Astrocyte (in vitro differentiated cells and primary cell): ENCODE measurements at regions not wholly inside any gene's neighbourhood (a gene's known extent, or its start where the extent isn't known, plus 50 kb on each side); places are given as distances from the start of the nearest gene placed in this dataset.

ENCODE experiments used
- DNase-seq: peaks from one replicate; pipeline ENCODE4 v3.0.0-alpha.2; 2010; ENCODE audit warnings: low read depth
- FAIRE-seq: peaks from 2 replicates; lab custom pipeline; 2011; peaks lifted over from hg19 to GRCh38; lab: Jason Lieb, UNC
- H2AFZ ChIP-seq: 2 replicates; pipeline ENCODE4 v1.6.0; 2012; ENCODE audit warnings: low read depth, low read length, inconsistent platforms
- H3K27ac ChIP-seq: 2 replicates; pipeline ENCODE4 v1.5.1; 2011; ENCODE audit warnings: low read depth, low read length, inconsistent platforms
- H3K27me3 ChIP-seq: 2 replicates; pipeline ENCODE4 v1.6.0; 2011; ENCODE audit warnings: low read length, inconsistent platforms; ENCODE audit not compliant: insufficient read depth
- H3K36me3 ChIP-seq: 2 replicates; pipeline ENCODE4 v1.5.1; 2011; ENCODE audit warnings: low read length, inconsistent platforms; ENCODE audit not compliant: insufficient read depth
- H3K4me1 ChIP-seq: 2 replicates; pipeline ENCODE4 v1.5.1; 2011; ENCODE audit warnings: low read length, inconsistent platforms; ENCODE audit not compliant: insufficient read depth
- H3K4me2 ChIP-seq: 2 replicates; pipeline ENCODE4 v1.6.0; 2012; ENCODE audit warnings: low read length, inconsistent platforms
- H3K4me3 ChIP-seq: 2 replicates; pipeline ENCODE4 v1.5.1; 2011; ENCODE audit warnings: low read depth, mild to moderate bottlenecking, low read length, inconsistent platforms; ENCODE audit not compliant: insufficient read depth
- H3K79me2 ChIP-seq: 2 replicates; pipeline ENCODE4 v1.6.0; 2012; ENCODE audit warnings: mild to moderate bottlenecking, low read length, inconsistent platforms; ENCODE audit not compliant: insufficient read depth
- H3K9ac ChIP-seq: 2 replicates; pipeline ENCODE4 v1.6.0; 2012; ENCODE audit warnings: mild to moderate bottlenecking, low read length, inconsistent platforms
- H3K9me3 ChIP-seq: 2 replicates; pipeline ENCODE4 v1.5.1; 2012; ENCODE audit warnings: low read depth, mild to moderate bottlenecking, low read length, inconsistent platforms; ENCODE audit not compliant: insufficient read depth
- H4K20me1 ChIP-seq: 2 replicates; pipeline ENCODE4 v1.6.0; 2012; ENCODE audit warnings: low read length, inconsistent platforms; ENCODE audit not compliant: insufficient read depth
- H3K27ac Mint-ChIP-seq: one replicate; pipeline ENCODE4 v1.8.0; 2021; ENCODE audit warnings: mild to moderate bottlenecking, mixed read lengths; ENCODE audit not compliant: unreplicated experiment
- H3K27me3 Mint-ChIP-seq: one replicate; pipeline ENCODE4 v1.8.0; 2021; ENCODE audit warnings: low read depth, mixed read lengths; ENCODE audit not compliant: unreplicated experiment
- H3K36me3 Mint-ChIP-seq: one replicate; pipeline ENCODE4 v1.8.0; 2021; ENCODE audit warnings: low read depth, mixed read lengths; ENCODE audit not compliant: unreplicated experiment
- H3K4me1 Mint-ChIP-seq: one replicate; pipeline ENCODE4 v1.8.0; 2021; ENCODE audit warnings: low read depth, mixed read lengths; ENCODE audit not compliant: unreplicated experiment
- H3K4me3 Mint-ChIP-seq: one replicate; pipeline ENCODE4 v1.8.0; 2021; ENCODE audit warnings: mild to moderate bottlenecking, moderate library complexity, mixed read lengths; ENCODE audit not compliant: unreplicated experiment
- H3K9me3 Mint-ChIP-seq: one replicate; pipeline ENCODE4 v1.8.0; 2021; ENCODE audit warnings: mild to moderate bottlenecking, mixed read lengths; ENCODE audit not compliant: unreplicated experiment
- CTCF ChIP-seq: IDR thresholded peaks from 2 replicates; pipeline ENCODE4 v1.5.1; 2011; ENCODE audit warnings: low read depth, mild to moderate bottlenecking, inconsistent platforms, low read length, moderate library complexity; ENCODE audit not compliant: insufficient read depth
- EZH2 ChIP-seq: IDR thresholded peaks from 2 replicates; pipeline ENCODE4 v1.6.1; 2012; ENCODE audit warnings: mild to moderate bottlenecking, low read length, inconsistent platforms; ENCODE audit not compliant: insufficient read depth

- DNase-seq (no peak), FAIRE-seq (no peak)
- H3K4me1 Mint-ChIP-seq, result no peaks in the 10 kb centered on the region
- no peaks in the 10 kb centered on the region for H3K9me3 Mint-ChIP-seq
- no peaks in the 10 kb centered on the region for H3K9me3 ChIP-seq
- no peak overlapping the region for H3K4me3 Mint-ChIP-seq
- H3K4me3 ChIP-seq, result no peak overlapping the region
- H3K36me3 Mint-ChIP-seq, result no peaks in the 10 kb centered on the region
- no peaks in the 10 kb centered on the region for H4K20me1 ChIP-seq
- no peak overlapping the region for H3K27ac ChIP-seq
- no peaks in the 10 kb centered on the region for H3K79me2 ChIP-seq
- H3K27me3 Mint-ChIP-seq, result no peaks in the 10 kb centered on the region
- no peak overlapping the region for H2AFZ ChIP-seq
- TF ChIP-seq EZH2 (no peak), CTCF (no peak)
- no peaks in the 10 kb centered on the region for H3K4me1 ChIP-seq
- no peaks in the 10 kb centered on the region for H3K36me3 ChIP-seq
- H3K4me2 ChIP-seq, result no peak overlapping the region
- no peak overlapping the region for H3K27ac Mint-ChIP-seq
- no peak overlapping the region for H3K9ac ChIP-seq
- H3K27me3 ChIP-seq, result no peaks in the 10 kb centered on the region
These were observed 736.6 kb upstream of the NRSN1 start for GRCh38 chr6:23389386-23389785.

- no peak overlapping the region for H2AFZ ChIP-seq
- no peaks in the 10 kb centered on the region for H3K9me3 ChIP-seq
- H3K27ac ChIP-seq, result no peak overlapping the region
- no peak for TF ChIP-seq CTCF
- no peak for TF ChIP-seq EZH2
- no peaks in the 10 kb centered on the region for H3K79me2 ChIP-seq
- no peak for FAIRE-seq
- no peak overlapping the region for H3K4me3 ChIP-seq
- no peaks in the 10 kb centered on the region for H3K36me3 ChIP-seq
- Mint-ChIP-seq H3K36me3 (no peaks in the 10 kb centered on the region), H3K4me3 (no peak overlapping the region), H3K27me3 (no peaks in the 10 kb centered on the region), H3K27ac (no peak overlapping the region), H3K9me3 (no peaks in the 10 kb centered on the region), H3K4me1 (no peaks in the 10 kb centered on the region)
- no peaks in the 10 kb centered on the region for H3K27me3 ChIP-seq
- H4K20me1 ChIP-seq, result no peaks in the 10 kb centered on the region
- DNase-seq, result no peak
- H3K9ac ChIP-seq, result no peak overlapping the region
- no peak overlapping the region for H3K4me2 ChIP-seq
- H3K4me1 ChIP-seq, result no peaks in the 10 kb centered on the region
These were observed 735.8 kb upstream of the NRSN1 start for GRCh38 chr6:23390221-23390620.

DNA sequence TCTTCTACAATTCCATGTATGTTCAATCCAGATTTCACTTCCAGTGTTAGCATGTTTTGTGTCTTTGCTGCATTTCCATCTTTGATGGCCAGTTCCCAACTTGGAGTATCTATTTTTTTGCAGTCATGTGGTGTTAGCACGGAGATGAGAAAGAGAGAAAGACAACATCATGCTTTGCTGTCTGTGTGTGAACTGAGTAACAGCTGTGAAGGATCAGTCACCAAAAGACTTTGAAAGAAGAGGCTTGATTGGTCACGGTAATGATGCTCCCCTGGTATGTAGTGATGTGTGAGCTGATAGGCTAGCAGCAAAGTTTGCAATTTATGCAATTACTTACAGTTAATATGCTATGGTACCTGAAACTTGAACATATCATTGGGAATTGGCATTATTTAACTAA is 731.3 kb upstream of the NRSN1 start:
- no peak for FAIRE-seq
- Mint-ChIP-seq H3K9me3 (no peaks in the 10 kb centered on the region), H3K36me3 (no peaks in the 10 kb centered on the region)

More for the DNA sequence above, 731.3 kb upstream of the NRSN1 start:
- H2AFZ ChIP-seq, result peak overlapping the region; percentile 10
- DNase-seq, result no peak
- H3K9me3 ChIP-seq, result no peaks in the 10 kb centered on the region
- no peaks in the 10 kb centered on the region for H3K4me1 ChIP-seq
- no peak overlapping the region for H3K4me2 ChIP-seq
- H3K27me3 Mint-ChIP-seq, result no peaks in the 10 kb centered on the region
- no peak overlapping the region for H3K9ac ChIP-seq
- H3K27me3 ChIP-seq, result no peaks in the 10 kb centered on the region
- no peak overlapping the region for H3K4me3 ChIP-seq
- H3K79me2 ChIP-seq, result no peaks in the 10 kb centered on the region
- no peaks in the 10 kb centered on the region for H4K20me1 ChIP-seq
- no peak overlapping the region for H3K4me3 Mint-ChIP-seq
- no peaks in the 10 kb centered on the region for H3K36me3 ChIP-seq
- H3K27ac ChIP-seq, result no peak overlapping the region
- H3K27ac Mint-ChIP-seq, result no peak overlapping the region
- TF ChIP-seq CTCF (no peak), EZH2 (no peak)
- no peaks in the 10 kb centered on the region for H3K4me1 Mint-ChIP-seq
